Liver (tissue), 8 donors: ENCODE measurements at regions not wholly inside any gene's neighbourhood (a gene's known extent, or its start where the extent isn't known, plus 50 kb on each side); places are given as distances from the start of the nearest gene placed in this dataset.

ENCODE experiments used
- DNase-seq: peaks from one replicate; pipeline ENCODE4 v3.0.0-alpha.2; 2017; ENCODE audit warnings: low spot score
- H3K27ac ChIP-seq, 2 donors: one replicate each; pipeline ENCODE4 v1.7.0; 2013; ENCODE audit warnings: inconsistent platforms in 2 of 2, low read length in 2 of 2, control low read depth in 1 of 2, low read depth in 1 of 2, mild to moderate bottlenecking in 1 of 2
- H3K27me3 ChIP-seq, 4 donors: one replicate each; pipeline versions ENCODE4 v1.6.1 to v1.7.0; 2013; ENCODE audit warnings: low read length in 3 of 4, inconsistent platforms in 1 of 4, mild to moderate bottlenecking in 1 of 4, moderate library complexity in 1 of 4; ENCODE audit not compliant: control insufficient read depth in 4 of 4, insufficient read depth in 4 of 4
- H3K36me3 ChIP-seq, 4 donors: one replicate each; pipeline versions ENCODE4 v1.6.1 to v1.7.0; 2013; ENCODE audit warnings: low read length in 3 of 4, mild to moderate bottlenecking in 3 of 4, low read depth in 1 of 4, moderate library complexity in 1 of 4; ENCODE audit not compliant: control insufficient read depth in 4 of 4, insufficient read depth in 3 of 4
- H3K4me1 ChIP-seq, 4 donors: one replicate each; pipeline versions ENCODE4 v1.6.1 to v1.7.0; 2013; ENCODE audit warnings: low read length in 3 of 4, mild to moderate bottlenecking in 3 of 4, moderate library complexity in 1 of 4; ENCODE audit not compliant: control insufficient read depth in 4 of 4, insufficient read depth in 4 of 4
- H3K4me3 ChIP-seq, 3 donors: one replicate each; pipeline versions ENCODE4 v1.6.1 to v1.7.0; 2013; ENCODE audit warnings: low read length in 3 of 3, control low read depth in 1 of 3, low read depth in 1 of 3, mild to moderate bottlenecking in 1 of 3
- H3K9ac ChIP-seq, 2 donors: one replicate each; pipeline ENCODE4 v1.7.0; 2013; ENCODE audit warnings: low read length in 2 of 2, mild to moderate bottlenecking in 2 of 2, moderate library complexity in 2 of 2, control low read depth in 1 of 2, low read depth in 1 of 2
- H3K9me3 ChIP-seq, 4 donors: one replicate each; pipeline versions ENCODE4 v1.6.1 to v1.7.0; 2013; ENCODE audit warnings: low read length in 3 of 4; ENCODE audit not compliant: control insufficient read depth in 4 of 4
- EGR1 ChIP-seq, 2 donors: IDR thresholded peaks; 2 replicates each; pipeline ENCODE4 v1.6.1; 2016 to 2018; ENCODE audit warnings: antibody characterized with exemption in 2 of 2, low read depth in 2 of 2
- FOXA1 ChIP-seq: IDR thresholded peaks from 2 replicates; pipeline ENCODE4 v1.6.1; 2016; ENCODE audit warnings: antibody characterized with exemption
- FOXA2 ChIP-seq: IDR thresholded peaks from 2 replicates; pipeline ENCODE4 v1.6.1; 2016; ENCODE audit warnings: antibody characterized with exemption
- GABPA ChIP-seq, 2 donors: IDR thresholded peaks in 1 of 2; conservative IDR thresholded peaks in 1 of 2; 2 replicates each; pipeline ENCODE4 v1.6.1; 2016; ENCODE audit warnings: antibody characterized with exemption in 2 of 2, mild to moderate bottlenecking in 1 of 2, moderate library complexity in 1 of 2
- HNF4A ChIP-seq, 2 donors: conservative IDR thresholded peaks; 2 replicates each; pipeline ENCODE4 v1.6.1; 2016; ENCODE audit warnings: antibody characterized with exemption in 2 of 2, mild to moderate bottlenecking in 2 of 2
- HNF4G ChIP-seq: IDR thresholded peaks from 2 replicates; pipeline ENCODE4 v1.6.1; 2016; ENCODE audit warnings: antibody characterized with exemption
- JUND ChIP-seq, 2 donors: IDR thresholded peaks; 2 replicates each; pipeline ENCODE4 v1.6.1; 2016; ENCODE audit warnings: antibody characterized with exemption in 2 of 2
- NR2F2 ChIP-seq: IDR thresholded peaks from 2 replicates; pipeline ENCODE4 v1.6.1; 2016; ENCODE audit warnings: antibody characterized with exemption
- RAD21 ChIP-seq, 2 donors: IDR thresholded peaks; 2 replicates each; pipeline ENCODE4 v1.6.1; 2016; ENCODE audit warnings: antibody characterized with exemption in 2 of 2, mild to moderate bottlenecking in 2 of 2
- RXRA ChIP-seq, 2 donors: IDR thresholded peaks; 2 replicates each; pipeline ENCODE4 v1.6.1; 2017 to 2018; ENCODE audit warnings: antibody characterized with exemption in 2 of 2, mild to moderate bottlenecking in 1 of 2
- SP1 ChIP-seq: IDR thresholded peaks from 2 replicates; pipeline ENCODE4 v1.6.1; 2018; ENCODE audit warnings: antibody characterized with exemption, mild to moderate bottlenecking
- TAF1 ChIP-seq: conservative IDR thresholded peaks from 2 replicates; pipeline ENCODE4 v1.6.1; 2016; ENCODE audit warnings: antibody characterized with exemption, mild to moderate bottlenecking
- YY1 ChIP-seq: IDR thresholded peaks from 2 replicates; pipeline ENCODE4 v1.6.1; 2016; ENCODE audit warnings: antibody characterized with exemption, mild to moderate bottlenecking
- WGBS: extraction: QIAGEN DNeasy Blood & Tissue Kit; methylation state at CpG from one replicate; pipeline ENCODE4 v1.1.7; 2013; 5-methylcytosine and 5-hydroxymethylcytosine counted together
- TF ChIP-seq, protein P1 (sequence below): fragments of 150-350 bp; IDR thresholded peaks from 2 replicates; pipeline ENCODE4 v1.5.1; 2017; ENCODE audit warnings: improper control_type of control experiment, low read depth, low read length; ENCODE audit not compliant: missing input control
- TF ChIP-seq, protein P2 (sequence below): IDR thresholded peaks from 2 replicates; pipeline ENCODE4 v1.6.1; 2016; ENCODE audit warnings: antibody characterized with exemption
- TF ChIP-seq, protein P3 (sequence below): IDR thresholded peaks from 2 replicates; pipeline ENCODE4 v1.6.1; 2016; ENCODE audit warnings: antibody characterized with exemption, mild to moderate bottlenecking
- TF ChIP-seq, protein P4 (sequence below): IDR thresholded peaks from 2 replicates; pipeline ENCODE4 v1.6.1; 2016; ENCODE audit warnings: antibody characterized with exemption
- TF ChIP-seq, protein P5 (sequence below): IDR thresholded peaks from 2 replicates; pipeline ENCODE4 v1.6.1; 2016; ENCODE audit warnings: antibody characterized with exemption
- donor health status: healthy.
- donor health status: healthy.
- donor health status: healthy.
- donor health status: healthy.
- donor health status: healthy.

DNA sequence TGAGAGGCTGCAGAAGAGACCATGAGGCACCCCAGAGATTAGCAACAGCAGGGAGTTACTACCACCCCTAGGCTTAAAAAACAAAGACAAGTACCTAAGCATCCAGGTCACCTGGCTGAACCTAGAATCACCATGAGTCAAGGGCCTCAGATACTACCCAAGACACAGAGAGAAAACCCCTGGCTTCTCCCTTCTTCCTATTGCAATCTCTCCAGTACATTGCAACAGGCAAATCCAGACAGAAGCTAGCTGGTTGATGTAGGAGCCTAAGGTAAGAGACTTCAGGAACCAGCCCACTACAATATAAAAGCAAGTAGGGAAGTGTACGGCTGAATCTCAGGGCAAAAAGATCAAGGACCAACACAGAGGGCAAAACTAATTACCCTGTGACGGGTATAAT lies 367.2 kb downstream of the PLPP3 start:
- Histone ChIP-seq H3K4me3 (no peak overlapping the region), H3K9ac (no peak overlapping the region), H3K4me1 (no peaks in the 10 kb centered on the region), H3K27ac (no peak overlapping the region), H3K27me3 (no peaks in the 10 kb centered on the region), H3K36me3 (no peaks in the 10 kb centered on the region), H3K9me3 (peaks cover 0 to 5% (median 1%) of the 10 kb centered on the region in 4 donors)
- 94% methylated on average over 2 of the region's 2 CpGs for WGBS
- no peak for DNase-seq
- no peak for TF ChIP-seq GABPA (IDR thresholded peaks at IDR 0.05 in 1 of 2, conservative IDR thresholded peaks at IDR 0.05 in 1 of 2)
- TF ChIP-seq TAF1 = no peak
- no peak for TF ChIP-seq HNF4G
- TF ChIP-seq RAD21 (IDR thresholded peaks at IDR 0.05) = no peak
- TF ChIP-seq RXRA (IDR thresholded peaks at IDR 0.05) = no peak
- TF ChIP-seq EGR1 (IDR thresholded peaks at IDR 0.05; ENCODE audit: low read depth in 2 of 2) = no peak
- TF ChIP-seq HNF4A (conservative IDR thresholded peaks at IDR 0.05) = no peak
- no peak for TF ChIP-seq FOXA1
- TF ChIP-seq JUND (IDR thresholded peaks at IDR 0.05) = no peak
- no peak for TF ChIP-seq NR2F2
- TF ChIP-seq, protein P1, sequence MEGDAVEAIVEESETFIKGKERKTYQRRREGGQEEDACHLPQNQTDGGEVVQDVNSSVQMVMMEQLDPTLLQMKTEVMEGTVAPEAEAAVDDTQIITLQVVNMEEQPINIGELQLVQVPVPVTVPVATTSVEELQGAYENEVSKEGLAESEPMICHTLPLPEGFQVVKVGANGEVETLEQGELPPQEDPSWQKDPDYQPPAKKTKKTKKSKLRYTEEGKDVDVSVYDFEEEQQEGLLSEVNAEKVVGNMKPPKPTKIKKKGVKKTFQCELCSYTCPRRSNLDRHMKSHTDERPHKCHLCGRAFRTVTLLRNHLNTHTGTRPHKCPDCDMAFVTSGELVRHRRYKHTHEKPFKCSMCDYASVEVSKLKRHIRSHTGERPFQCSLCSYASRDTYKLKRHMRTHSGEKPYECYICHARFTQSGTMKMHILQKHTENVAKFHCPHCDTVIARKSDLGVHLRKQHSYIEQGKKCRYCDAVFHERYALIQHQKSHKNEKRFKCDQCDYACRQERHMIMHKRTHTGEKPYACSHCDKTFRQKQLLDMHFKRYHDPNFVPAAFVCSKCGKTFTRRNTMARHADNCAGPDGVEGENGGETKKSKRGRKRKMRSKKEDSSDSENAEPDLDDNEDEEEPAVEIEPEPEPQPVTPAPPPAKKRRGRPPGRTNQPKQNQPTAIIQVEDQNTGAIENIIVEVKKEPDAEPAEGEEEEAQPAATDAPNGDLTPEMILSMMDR = no peak
- TF ChIP-seq, protein P2, sequence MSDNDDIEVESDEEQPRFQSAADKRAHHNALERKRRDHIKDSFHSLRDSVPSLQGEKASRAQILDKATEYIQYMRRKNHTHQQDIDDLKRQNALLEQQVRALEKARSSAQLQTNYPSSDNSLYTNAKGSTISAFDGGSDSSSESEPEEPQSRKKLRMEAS = no peak
- TF ChIP-seq SP1 = no peak

DNA sequence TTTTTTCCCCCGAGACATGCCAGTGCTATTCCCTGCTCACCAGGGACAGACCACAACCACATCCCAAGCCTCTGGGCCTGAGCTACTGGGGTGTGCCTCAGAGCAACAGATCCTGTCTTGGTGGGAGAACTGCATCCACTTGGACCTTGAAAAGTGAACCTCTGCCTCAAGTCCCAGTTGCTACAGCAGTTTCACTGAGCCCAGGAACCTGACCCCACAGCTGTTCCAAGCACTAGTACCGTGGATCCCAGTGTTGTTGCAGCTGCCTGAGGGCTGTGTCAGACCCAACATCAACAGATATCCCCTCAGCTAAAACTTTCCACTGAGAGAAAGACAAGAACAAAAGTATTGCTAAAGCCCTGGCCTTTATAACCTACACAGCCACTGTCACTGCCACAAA lies 373.0 kb downstream of the PLPP3 start:
- no peaks in the 10 kb centered on the region for H3K36me3 ChIP-seq
- H3K27me3 ChIP-seq = no peaks in the 10 kb centered on the region
- no peak overlapping the region for H3K9ac ChIP-seq
- H3K9me3 ChIP-seq = peaks cover 0 to 6% (median 4%) of the 10 kb centered on the region in 4 donors
- TF ChIP-seq HNF4A (conservative IDR thresholded peaks at IDR 0.05) (no peak), GABPA (IDR thresholded peaks at IDR 0.05 in 1 of 2, conservative IDR thresholded peaks at IDR 0.05 in 1 of 2) (no peak), RXRA (IDR thresholded peaks at IDR 0.05) (no peak), FOXA2 (no peak), HNF4G (no peak), NR2F2 (no peak), SP1 (no peak), FOXA1 (no peak), YY1 (no peak), JUND (IDR thresholded peaks at IDR 0.05) (no peak), RAD21 (IDR thresholded peaks at IDR 0.05) (no peak), EGR1 (IDR thresholded peaks at IDR 0.05; ENCODE audit: low read depth in 2 of 2) (no peak), TAF1 (no peak)
- TF ChIP-seq, protein P2 = no peak
- TF ChIP-seq, protein P3, sequence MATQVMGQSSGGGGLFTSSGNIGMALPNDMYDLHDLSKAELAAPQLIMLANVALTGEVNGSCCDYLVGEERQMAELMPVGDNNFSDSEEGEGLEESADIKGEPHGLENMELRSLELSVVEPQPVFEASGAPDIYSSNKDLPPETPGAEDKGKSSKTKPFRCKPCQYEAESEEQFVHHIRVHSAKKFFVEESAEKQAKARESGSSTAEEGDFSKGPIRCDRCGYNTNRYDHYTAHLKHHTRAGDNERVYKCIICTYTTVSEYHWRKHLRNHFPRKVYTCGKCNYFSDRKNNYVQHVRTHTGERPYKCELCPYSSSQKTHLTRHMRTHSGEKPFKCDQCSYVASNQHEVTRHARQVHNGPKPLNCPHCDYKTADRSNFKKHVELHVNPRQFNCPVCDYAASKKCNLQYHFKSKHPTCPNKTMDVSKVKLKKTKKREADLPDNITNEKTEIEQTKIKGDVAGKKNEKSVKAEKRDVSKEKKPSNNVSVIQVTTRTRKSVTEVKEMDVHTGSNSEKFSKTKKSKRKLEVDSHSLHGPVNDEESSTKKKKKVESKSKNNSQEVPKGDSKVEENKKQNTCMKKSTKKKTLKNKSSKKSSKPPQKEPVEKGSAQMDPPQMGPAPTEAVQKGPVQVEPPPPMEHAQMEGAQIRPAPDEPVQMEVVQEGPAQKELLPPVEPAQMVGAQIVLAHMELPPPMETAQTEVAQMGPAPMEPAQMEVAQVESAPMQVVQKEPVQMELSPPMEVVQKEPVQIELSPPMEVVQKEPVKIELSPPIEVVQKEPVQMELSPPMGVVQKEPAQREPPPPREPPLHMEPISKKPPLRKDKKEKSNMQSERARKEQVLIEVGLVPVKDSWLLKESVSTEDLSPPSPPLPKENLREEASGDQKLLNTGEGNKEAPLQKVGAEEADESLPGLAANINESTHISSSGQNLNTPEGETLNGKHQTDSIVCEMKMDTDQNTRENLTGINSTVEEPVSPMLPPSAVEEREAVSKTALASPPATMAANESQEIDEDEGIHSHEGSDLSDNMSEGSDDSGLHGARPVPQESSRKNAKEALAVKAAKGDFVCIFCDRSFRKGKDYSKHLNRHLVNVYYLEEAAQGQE = no peak
- TF ChIP-seq, protein P4, sequence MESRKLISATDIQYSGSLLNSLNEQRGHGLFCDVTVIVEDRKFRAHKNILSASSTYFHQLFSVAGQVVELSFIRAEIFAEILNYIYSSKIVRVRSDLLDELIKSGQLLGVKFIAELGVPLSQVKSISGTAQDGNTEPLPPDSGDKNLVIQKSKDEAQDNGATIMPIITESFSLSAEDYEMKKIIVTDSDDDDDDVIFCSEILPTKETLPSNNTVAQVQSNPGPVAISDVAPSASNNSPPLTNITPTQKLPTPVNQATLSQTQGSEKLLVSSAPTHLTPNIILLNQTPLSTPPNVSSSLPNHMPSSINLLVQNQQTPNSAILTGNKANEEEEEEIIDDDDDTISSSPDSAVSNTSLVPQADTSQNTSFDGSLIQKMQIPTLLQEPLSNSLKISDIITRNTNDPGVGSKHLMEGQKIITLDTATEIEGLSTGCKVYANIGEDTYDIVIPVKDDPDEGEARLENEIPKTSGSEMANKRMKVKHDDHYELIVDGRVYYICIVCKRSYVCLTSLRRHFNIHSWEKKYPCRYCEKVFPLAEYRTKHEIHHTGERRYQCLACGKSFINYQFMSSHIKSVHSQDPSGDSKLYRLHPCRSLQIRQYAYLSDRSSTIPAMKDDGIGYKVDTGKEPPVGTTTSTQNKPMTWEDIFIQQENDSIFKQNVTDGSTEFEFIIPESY = no peak
- TF ChIP-seq, protein P5, sequence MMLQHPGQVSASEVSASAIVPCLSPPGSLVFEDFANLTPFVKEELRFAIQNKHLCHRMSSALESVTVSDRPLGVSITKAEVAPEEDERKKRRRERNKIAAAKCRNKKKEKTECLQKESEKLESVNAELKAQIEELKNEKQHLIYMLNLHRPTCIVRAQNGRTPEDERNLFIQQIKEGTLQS = no peak
- TF ChIP-seq, protein P1 = no peak
- no peak for DNase-seq
- H3K27ac ChIP-seq = no peak overlapping the region
- 96% methylated on average over 2 of the region's 2 CpGs for WGBS
- no peak overlapping the region for H3K4me3 ChIP-seq
- no peaks in the 10 kb centered on the region for H3K4me1 ChIP-seq
